T follicular helper cell (primary cell): ENCODE measurements at regions not wholly inside any gene's neighbourhood (a gene's known extent, or its start where the extent isn't known, plus 50 kb on each side); places are given as distances from the start of the nearest gene placed in this dataset.
"Not testable (repeated sequence)": the region's sequence is repeated elsewhere in the genome, so short reads cannot be mapped to it uniquely, and the experiment has no call there.

Source experiments
- DNase-seq: peaks from one replicate; pipeline ENCODE4 v3.0.0-alpha.2; 2020; ENCODE audit warnings: low read depth

GRCh38 chr3:28949580-28949979, 331.3 kb upstream of the RBMS3 start:
- DNase-seq = no peak

GRCh38 chr3:28950614-28951013, 330.3 kb upstream of the RBMS3 start:
- DNase-seq = no peak

- no peak for DNase-seq
Measured at GRCh38 chr3:28951772-28952556, 328.9 kb upstream of the RBMS3 start.

DNA sequence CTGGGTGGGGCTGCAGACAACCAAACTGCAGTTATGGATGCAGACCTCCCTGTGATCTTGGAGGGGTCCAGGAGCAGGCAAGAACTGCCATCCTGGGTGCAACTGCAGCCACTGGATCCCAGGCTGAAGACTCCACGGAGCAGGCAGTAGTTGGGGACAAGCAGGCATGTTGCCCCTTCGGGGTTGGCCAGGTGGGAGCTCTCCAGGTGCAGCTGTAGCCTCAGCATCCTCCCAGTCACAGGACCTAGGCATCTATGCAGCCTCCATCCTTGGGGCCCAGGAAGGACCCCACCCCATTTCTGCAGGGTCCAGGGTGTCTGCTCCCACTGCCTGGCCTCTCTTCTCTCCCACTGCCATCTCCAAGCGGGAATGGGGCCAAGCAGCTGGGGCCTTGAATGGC, 322.2 kb upstream of the RBMS3 start:
- no peak for DNase-seq

DNA sequence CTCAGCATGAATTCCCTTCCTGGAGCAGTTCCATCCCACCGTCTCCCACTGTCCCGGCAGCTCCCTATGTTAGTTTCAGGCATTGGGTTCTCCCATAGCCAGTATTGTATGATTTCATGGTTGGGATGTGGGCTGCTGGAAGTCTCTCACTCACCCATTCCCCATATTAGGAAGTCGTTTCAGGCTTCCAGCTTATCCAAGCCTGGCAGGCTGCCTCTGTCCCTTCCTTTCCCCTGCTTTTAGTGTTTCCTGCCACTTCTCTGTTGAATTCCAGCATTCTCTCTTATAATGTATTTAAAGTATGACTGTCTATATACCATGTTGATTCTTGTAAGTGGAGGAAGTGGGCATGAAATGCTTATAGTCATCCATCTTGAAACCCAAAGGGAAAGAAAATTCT, 309.7 kb upstream of the RBMS3 start:
- no peak for DNase-seq

GRCh38 chr3:28972921-28973320, 307.9 kb upstream of the RBMS3 start:
- no peak for DNase-seq

DNA sequence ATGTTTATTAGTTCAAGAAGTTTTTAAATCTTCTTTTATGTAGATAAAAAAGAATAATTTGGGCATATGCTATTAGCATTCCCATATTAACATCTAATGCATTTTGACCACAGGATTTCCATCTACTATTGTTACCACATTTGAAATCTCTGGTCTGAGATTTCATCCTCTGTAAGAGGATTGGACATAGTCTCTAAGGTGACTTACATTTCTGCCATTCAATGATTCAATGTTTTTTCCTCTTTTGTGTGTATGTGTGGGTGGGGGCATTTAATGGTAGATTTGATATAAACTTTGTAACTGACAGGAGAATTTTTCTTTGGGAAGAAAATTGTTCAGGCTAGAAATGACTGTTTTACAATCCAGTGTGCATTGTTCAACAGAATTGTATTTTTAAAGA, 307.3 kb upstream of the RBMS3 start:
- no peak for DNase-seq

GRCh38 chr3:28978092-28978491, 302.8 kb upstream of the RBMS3 start:
- no peak for DNase-seq

DNA sequence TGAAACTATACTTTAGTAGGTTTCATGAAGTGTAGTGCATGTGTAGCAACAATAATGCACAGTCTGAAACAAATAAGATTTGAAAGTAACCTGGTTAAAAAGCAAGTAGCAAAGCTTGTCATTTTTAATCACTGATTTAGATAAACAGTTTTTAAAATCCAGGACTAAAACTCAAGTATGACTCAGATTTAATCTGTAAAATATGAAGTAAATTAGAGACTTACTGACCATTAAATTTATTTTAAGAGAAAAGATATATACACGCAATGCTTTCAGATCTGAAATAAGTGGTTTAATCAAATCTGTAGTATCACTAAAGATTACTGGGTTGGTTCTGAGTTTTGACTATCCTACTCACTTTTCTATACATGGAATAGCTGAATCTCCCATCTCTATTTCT, 300.7 kb upstream of the RBMS3 start:
- no peak for DNase-seq

- DNase-seq = no peak
Measured at GRCh38 chr3:28980631-28981030, 300.2 kb upstream of the RBMS3 start.

DNA sequence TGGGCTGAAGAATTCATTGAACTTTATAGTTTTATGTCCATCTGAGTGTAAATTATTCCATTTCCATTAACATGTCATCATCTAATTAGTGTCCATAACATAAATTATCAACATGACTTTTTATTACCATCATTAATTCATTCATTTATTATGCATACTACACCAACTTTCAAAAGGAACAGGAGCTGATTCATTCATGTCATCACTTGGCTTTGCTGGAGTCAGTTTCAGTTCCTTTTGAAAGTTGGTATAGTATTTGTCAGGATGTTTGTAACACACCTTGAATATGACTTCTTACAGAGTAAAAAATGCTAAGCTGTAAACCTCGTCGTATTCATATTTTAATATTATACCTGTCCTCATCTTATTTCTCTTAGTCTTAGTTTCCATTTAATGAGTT, 298.0 kb upstream of the RBMS3 start:
- no peak for DNase-seq

GRCh38 chr3:28986922-28987321, 293.9 kb upstream of the RBMS3 start:
- no peak for DNase-seq

- no peak for DNase-seq
Measured at GRCh38 chr3:28989646-28990089, 291.2 kb upstream of the RBMS3 start.

DNA sequence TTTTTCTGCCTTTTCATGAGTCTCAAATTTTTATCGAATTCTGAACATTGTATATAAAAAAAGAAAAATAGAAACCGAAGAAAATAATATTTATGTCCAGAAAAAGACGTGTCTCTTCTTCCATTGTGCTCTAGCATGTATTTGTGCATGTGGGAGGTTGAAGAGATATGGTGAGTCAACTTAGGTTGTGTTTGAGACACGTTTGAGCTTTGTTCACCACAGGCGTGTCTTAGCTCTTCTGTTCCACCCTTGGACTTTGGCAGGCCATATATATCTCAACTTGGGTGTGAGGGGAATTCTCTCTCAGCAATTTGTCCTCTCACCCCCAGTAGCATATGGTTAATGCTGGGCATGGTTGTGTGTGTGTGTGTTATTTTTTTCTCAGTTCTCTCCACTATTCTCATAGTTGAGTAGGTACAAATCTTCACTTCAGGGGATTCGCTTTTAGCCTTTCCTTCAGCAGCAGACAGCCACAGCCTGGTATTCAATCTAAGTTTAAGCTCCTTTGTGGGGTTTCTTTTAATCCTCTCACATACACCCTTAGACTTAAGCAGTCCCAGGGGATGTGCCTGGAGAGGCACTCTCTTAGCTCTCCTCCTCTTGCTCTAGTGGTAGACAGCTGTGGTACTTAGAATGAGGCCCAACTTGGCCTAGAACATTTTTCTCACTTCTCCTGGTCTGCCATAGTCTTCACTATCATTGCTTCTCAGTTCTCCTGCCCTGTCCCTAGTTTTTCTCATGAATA, 286.5 kb upstream of the RBMS3 start:
- DNase-seq = no peak

DNA sequence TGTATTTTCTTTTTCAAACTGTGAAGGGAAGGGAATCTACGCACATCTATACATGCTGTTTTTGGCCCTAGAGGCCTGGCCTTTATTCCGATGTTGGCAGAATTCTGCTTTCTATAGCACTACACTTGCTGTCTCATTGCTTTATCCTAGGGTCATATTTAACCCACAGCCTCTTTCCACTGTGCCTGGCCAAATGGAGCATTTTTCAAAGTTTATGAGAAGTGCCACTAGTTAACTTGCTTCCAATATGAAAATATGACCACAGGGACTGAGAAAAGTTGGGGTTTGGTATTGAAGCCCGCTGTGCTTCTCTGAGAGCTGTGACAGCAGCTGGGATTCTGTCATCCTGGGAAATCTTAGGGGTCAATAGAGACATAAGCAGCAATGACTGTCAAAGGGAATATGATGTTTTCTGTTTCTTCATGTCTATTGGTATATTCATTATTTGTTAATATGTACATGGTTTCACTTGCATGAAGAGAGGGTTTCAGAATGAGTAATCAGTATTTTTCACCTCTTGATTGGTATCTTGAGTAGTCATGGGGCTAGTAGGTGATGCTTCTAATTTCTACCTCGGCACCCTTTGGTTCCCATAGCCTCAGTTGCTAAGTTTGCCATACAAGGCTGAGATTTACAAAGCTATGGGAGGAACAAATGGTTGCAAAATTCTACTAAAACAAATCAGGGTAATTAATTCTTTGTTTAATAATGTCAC, 275.8 kb upstream of the RBMS3 start:
- DNase-seq = no peak

DNA sequence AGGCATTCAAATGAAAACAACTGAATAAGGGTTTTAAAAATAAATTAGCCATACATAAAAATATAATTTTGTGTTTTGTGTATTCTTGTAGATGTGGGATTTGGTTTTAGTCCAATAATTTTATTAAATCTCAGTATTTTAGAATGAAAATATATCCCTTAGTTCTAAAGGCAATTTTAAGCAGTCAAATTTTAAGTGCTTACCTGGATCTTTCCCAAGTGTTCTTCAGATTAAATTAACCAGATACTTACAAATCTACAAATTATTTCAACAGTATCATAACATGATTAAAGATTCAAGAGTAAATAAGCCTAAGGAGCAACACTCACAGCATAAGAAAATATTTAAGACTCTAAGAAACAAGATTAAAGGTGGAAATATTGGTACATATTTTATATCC, 275.0 kb upstream of the RBMS3 start:
- no peak for DNase-seq

GRCh38 chr3:29011441-29011840, 269.4 kb upstream of the RBMS3 start:
- no peak for DNase-seq

GRCh38 chr3:29011966-29012365, 268.9 kb upstream of the RBMS3 start:
- DNase-seq = no peak

- no peak for DNase-seq
Measured at GRCh38 chr3:29022976-29023375, 257.9 kb upstream of the RBMS3 start.

GRCh38 chr3:29026286-29026685, 254.6 kb upstream of the RBMS3 start:
- no peak for DNase-seq

- no peak for DNase-seq
Measured at GRCh38 chr3:29026959-29027358, 253.9 kb upstream of the RBMS3 start.

- DNase-seq = not testable (repeated sequence)
Measured at GRCh38 chr3:29031175-29031574, 249.7 kb upstream of the RBMS3 start.

GRCh38 chr3:29033511-29033910, 247.4 kb upstream of the RBMS3 start:
- no peak for DNase-seq
